ENCODE measurements at regions not wholly inside any gene's neighbourhood (a gene's known extent, or its start where the extent isn't known, plus 50 kb on each side); places are given as distances from the start of the nearest gene placed in this dataset.

DNA sequence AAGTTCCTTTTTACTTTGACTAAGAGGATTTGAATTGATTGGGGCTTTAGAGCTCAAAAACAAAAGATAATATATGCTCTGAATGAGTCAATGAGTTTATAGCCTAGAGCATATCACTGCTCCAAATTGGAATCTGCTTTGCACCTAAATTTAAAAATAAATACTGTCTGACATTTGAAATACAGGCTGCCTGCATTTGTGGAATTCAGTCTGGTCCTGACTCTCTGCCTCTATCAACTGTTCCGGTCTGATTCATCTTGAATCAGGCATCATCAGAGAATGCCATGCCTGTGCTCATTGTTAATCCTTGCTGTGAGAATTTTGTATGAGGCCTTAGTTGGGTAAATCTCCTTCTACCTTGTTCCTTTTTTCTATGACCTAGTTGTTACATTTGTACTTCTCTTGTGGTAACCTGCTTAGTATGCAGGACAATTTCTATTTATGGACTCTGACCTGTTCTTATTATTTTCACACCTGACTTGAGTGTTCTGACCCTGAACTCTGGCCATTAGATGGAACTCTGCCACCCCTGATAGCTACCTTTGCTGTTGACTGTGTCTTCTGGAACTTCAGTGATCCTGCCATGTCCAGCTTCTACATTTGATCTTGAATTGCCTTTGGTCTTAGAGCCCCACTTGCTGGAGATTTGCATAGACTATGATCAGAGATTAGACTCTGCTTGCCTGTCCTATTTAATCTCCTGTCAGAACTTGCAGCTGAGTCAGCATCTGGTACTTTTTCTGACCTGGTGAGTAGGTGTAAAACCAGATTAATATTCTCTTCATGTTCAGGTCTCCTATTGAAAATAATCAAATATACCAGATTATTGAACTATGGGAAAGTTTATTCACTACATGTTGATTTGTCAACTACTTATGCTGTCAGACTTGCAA lies 442.7 kb upstream of the HS3ST5 start:
- no peaks in the 10 kb centered on the region for H3K4me1 Mint-ChIP-seq
- no peak overlapping the region for H3K27ac Mint-ChIP-seq
- H3K36me3 Mint-ChIP-seq = peaks cover 7% of the 10 kb centered on the region; the same call in 1 of the 2 replicates
- no peak for ATAC-seq
- peaks cover 10% of the 10 kb centered on the region for H3K9me3 Mint-ChIP-seq
- ChIA-PET POLR2A (no interaction called here), CTCF (no interaction called here)
- no peak for DNase-seq (ENCODE audit: low spot score)
- no peaks in the 10 kb centered on the region for H3K27me3 Mint-ChIP-seq (ENCODE audit: low read depth)
- TF ChIP-seq KAT7 (CRISPR knock-in tag; IDR thresholded peaks at IDR 0.05; ENCODE audit: borderline replicate concordance) (no peak), ATF3 (CRISPR knock-in tag; conservative IDR thresholded peaks at IDR 0.05) (no peak), EMX1 (CRISPR knock-in tag; IDR thresholded peaks at IDR 0.05) (no peak), MYBL2 (CRISPR knock-in tag; IDR thresholded peaks at IDR 0.05) (no peak), NFE2L1 (CRISPR knock-in tag; IDR thresholded peaks at IDR 0.05) (no peak), ETV6 (CRISPR knock-in tag; IDR thresholded peaks at IDR 0.05) (no peak), ZNF281 (CRISPR knock-in tag; IDR thresholded peaks at IDR 0.05) (no peak), ARID4B (CRISPR knock-in tag; IDR thresholded peaks at IDR 0.05; ENCODE audit: borderline replicate concordance) (no peak), ZNF423 (CRISPR knock-in tag; IDR thresholded peaks at IDR 0.05) (no peak), GRHL2 (CRISPR knock-in tag; IDR thresholded peaks at IDR 0.05; ENCODE audit: insufficient replicate concordance, severe bottlenecking) (no peak), NFATC4 (CRISPR knock-in tag; IDR thresholded peaks at IDR 0.05) (no peak), ZNF671 (CRISPR knock-in tag; IDR thresholded peaks at IDR 0.05) (no peak), ZBTB21 (CRISPR knock-in tag; IDR thresholded peaks at IDR 0.05; ENCODE audit: borderline replicate concordance) (no peak), AFF4 (CRISPR knock-in tag; IDR thresholded peaks at IDR 0.05; ENCODE audit: borderline replicate concordance) (no peak), PRRX2 (CRISPR knock-in tag; IDR thresholded peaks at IDR 0.05) (no peak), ZNF219 (CRISPR knock-in tag; IDR thresholded peaks at IDR 0.05; ENCODE audit: borderline replicate concordance) (no peak)
- TF ChIP-seq, protein P1, sequence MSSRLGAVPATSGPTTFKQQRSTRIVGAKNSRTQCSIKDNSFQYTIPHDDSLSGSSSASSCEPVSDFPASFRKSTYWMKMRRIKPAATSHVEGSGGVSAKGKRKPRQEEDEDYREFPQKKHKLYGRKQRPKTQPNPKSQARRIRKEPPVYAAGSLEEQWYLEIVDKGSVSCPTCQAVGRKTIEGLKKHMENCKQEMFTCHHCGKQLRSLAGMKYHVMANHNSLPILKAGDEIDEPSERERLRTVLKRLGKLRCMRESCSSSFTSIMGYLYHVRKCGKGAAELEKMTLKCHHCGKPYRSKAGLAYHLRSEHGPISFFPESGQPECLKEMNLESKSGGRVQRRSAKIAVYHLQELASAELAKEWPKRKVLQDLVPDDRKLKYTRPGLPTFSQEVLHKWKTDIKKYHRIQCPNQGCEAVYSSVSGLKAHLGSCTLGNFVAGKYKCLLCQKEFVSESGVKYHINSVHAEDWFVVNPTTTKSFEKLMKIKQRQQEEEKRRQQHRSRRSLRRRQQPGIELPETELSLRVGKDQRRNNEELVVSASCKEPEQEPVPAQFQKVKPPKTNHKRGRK (CRISPR knock-in tag; IDR thresholded peaks at IDR 0.05; ENCODE audit: borderline replicate concordance) = no peak
- TF ChIP-seq, protein P2, sequence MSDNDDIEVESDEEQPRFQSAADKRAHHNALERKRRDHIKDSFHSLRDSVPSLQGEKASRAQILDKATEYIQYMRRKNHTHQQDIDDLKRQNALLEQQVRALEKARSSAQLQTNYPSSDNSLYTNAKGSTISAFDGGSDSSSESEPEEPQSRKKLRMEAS (CRISPR knock-in tag; IDR thresholded peaks at IDR 0.05) = no peak
- H3K4me3 Mint-ChIP-seq = no peak overlapping the region
